WTC11 (cell line): ENCODE measurements at regions not wholly inside any gene's neighbourhood (a gene's known extent, or its start where the extent isn't known, plus 50 kb on each side); places are given as distances from the start of the nearest gene placed in this dataset.

Experiments used
- TEAD4 ChIP-seq: sonication (generic); formaldehyde crosslinking; IDR thresholded peaks from 2 replicates; pipeline ENCODE4 v1.8.0; 2022; ENCODE audit warnings: mild to moderate bottlenecking, missing genetic modification reagents
- TF ChIP-seq, protein P1 (sequence below): fragments of 250-450 bp; sonication (Bioruptor Pico); conservative IDR thresholded peaks from 2 replicates; pipeline ENCODE4 v1.9.0; 2021; ENCODE audit warnings: mild to moderate bottlenecking
- TF ChIP-seq, protein P2 (sequence below): sonication (generic); formaldehyde crosslinking; IDR thresholded peaks from 2 replicates; pipeline ENCODE4 v1.8.0; 2022; ENCODE audit warnings: missing genetic modification reagents
- TF ChIP-seq, protein P3 (sequence below): fragments of 200-600 bp; IDR thresholded peaks from 2 replicates; pipeline ENCODE4 v1.8.0; 2022; ENCODE audit warnings: antibody characterized with exemption

DNA sequence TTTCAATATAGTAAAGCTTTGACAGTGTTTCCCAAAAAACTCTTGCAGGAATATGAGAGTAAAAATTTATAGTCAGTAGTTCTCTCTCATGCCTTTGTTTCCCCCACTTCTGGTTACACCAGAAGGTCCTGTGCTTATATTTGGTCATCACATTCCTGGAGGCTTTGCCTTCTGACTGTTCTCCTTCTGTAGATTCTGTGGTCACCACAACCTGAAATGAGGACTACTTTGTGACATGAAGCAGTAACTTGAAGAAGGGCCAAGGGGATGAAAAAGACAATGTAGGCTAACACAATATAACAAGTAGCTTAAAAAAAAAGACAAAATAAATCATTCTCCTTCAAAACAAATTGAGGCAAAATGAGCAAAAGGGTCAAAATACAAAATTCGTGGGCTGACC lies 366.2 kb upstream of the NR3C2 start:
- TF ChIP-seq, protein P1, sequence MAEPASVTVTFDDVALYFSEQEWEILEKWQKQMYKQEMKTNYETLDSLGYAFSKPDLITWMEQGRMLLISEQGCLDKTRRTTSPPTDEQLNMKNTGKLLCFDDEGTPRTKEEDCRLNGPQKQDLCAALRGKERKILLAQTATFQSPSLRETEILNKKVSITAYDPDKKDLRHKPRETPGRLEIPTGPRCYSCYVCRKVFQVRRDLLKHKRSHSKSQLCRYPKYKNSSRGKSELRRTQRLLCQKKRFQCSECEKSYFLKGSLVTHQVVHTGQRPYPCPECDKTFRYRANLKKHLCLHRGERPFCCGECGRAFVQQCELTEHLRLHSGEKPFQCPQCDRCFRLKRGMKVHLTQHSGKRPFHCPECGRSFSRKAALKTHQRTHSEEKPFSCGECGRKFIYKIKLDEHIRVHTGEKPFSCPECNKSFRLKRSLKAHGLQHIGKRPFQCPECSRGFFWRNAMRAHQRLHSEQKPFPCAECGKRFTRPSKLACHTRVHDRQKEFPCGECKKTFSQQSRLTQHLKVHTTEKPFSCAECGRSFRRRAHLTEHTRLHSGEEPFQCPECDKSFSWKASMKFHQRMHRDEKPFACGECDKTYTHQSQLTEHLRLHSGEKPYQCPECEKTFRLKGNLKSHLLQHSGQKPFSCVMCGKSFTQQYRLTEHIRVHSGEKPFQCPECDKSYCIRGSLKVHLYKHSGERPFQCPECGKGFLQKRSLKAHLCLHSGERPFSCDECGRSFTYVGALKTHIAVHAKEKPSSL = no peak
- TF ChIP-seq, protein P2, sequence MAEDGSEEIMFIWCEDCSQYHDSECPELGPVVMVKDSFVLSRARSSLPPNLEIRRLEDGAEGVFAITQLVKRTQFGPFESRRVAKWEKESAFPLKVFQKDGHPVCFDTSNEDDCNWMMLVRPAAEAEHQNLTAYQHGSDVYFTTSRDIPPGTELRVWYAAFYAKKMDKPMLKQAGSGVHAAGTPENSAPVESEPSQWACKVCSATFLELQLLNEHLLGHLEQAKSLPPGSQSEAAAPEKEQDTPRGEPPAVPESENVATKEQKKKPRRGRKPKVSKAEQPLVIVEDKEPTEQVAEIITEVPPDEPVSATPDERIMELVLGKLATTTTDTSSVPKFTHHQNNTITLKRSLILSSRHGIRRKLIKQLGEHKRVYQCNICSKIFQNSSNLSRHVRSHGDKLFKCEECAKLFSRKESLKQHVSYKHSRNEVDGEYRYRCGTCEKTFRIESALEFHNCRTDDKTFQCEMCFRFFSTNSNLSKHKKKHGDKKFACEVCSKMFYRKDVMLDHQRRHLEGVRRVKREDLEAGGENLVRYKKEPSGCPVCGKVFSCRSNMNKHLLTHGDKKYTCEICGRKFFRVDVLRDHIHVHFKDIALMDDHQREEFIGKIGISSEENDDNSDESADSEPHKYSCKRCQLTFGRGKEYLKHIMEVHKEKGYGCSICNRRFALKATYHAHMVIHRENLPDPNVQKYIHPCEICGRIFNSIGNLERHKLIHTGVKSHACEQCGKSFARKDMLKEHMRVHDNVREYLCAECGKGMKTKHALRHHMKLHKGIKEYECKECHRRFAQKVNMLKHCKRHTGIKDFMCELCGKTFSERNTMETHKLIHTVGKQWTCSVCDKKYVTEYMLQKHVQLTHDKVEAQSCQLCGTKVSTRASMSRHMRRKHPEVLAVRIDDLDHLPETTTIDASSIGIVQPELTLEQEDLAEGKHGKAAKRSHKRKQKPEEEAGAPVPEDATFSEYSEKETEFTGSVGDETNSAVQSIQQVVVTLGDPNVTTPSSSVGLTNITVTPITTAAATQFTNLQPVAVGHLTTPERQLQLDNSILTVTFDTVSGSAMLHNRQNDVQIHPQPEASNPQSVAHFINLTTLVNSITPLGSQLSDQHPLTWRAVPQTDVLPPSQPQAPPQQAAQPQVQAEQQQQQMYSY (CRISPR knock-in tag) = no peak
- TF ChIP-seq TEAD4 (CRISPR knock-in tag) = no peak
- TF ChIP-seq, protein P3, sequence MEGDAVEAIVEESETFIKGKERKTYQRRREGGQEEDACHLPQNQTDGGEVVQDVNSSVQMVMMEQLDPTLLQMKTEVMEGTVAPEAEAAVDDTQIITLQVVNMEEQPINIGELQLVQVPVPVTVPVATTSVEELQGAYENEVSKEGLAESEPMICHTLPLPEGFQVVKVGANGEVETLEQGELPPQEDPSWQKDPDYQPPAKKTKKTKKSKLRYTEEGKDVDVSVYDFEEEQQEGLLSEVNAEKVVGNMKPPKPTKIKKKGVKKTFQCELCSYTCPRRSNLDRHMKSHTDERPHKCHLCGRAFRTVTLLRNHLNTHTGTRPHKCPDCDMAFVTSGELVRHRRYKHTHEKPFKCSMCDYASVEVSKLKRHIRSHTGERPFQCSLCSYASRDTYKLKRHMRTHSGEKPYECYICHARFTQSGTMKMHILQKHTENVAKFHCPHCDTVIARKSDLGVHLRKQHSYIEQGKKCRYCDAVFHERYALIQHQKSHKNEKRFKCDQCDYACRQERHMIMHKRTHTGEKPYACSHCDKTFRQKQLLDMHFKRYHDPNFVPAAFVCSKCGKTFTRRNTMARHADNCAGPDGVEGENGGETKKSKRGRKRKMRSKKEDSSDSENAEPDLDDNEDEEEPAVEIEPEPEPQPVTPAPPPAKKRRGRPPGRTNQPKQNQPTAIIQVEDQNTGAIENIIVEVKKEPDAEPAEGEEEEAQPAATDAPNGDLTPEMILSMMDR = no peak
